ENCODE measurements at regions not wholly inside any gene's neighbourhood (a gene's known extent, or its start where the extent isn't known, plus 50 kb on each side); places are given as distances from the start of the nearest gene placed in this dataset.

- ATAC-seq (peak; percentile 63), DNase-seq (no peak)
- intact Hi-C loops (cut with micrococcal nuclease), result no loop called here
These were observed 894.4 kb downstream of the FAT4 start for GRCh38 chr4:126209147-126209546.

- intact Hi-C loops (cut with micrococcal nuclease), result loop anchor here (10.0 kb wide), 1 partner anchor 1031 kb away; no protein-coding TSS in a partner anchor
- ATAC-seq, result no peak
These were observed 899.2 kb downstream of the FAT4 start for GRCh38 chr4:126213996-126214395.

GRCh38 chr4:126215759-126216158 is 901.0 kb downstream of the FAT4 start:
- intact Hi-C loops (cut with micrococcal nuclease), result loop anchor here (10.0 kb wide), 1 partner anchor 1029 kb away; no protein-coding TSS in a partner anchor
- no peak for ATAC-seq
- no peak for DNase-seq

More at GRCh38 chr4:126213996-126214395, 899.2 kb downstream of the FAT4 start:
- DNase-seq, result no peak

GRCh38 chr4:126216611-126217010 is 901.9 kb downstream of the FAT4 start:
- DNase-seq (no peak), ATAC-seq (no peak)
- intact Hi-C loops (cut with micrococcal nuclease), result loop anchor here (10.0 kb wide), 1 partner anchor 1028 kb away; no protein-coding TSS in a partner anchor

- DNase-seq (no peak), ATAC-seq (peak; percentile 59)
- intact Hi-C loops (cut with micrococcal nuclease), result loop anchor here (10.0 kb wide), 1 partner anchor 184 kb away; no protein-coding TSS in a partner anchor
These were observed 906.5 kb downstream of the FAT4 start for GRCh38 chr4:126221282-126221681.

- intact Hi-C loops (cut with micrococcal nuclease), result loop anchor here (10.0 kb wide), 1 partner anchor 183 kb away; no protein-coding TSS in a partner anchor
- ATAC-seq, result peak; percentile 19
- no peak for DNase-seq
These were observed 907.1 kb downstream of the FAT4 start for GRCh38 chr4:126221717-126222340.

GRCh38 chr4:126223784-126224407 is 909.1 kb downstream of the FAT4 start:
- ATAC-seq (no peak), DNase-seq (no peak)
- intact Hi-C loops (cut with micrococcal nuclease), result loop anchor here (10.0 kb wide), 1 partner anchor 181 kb away; no protein-coding TSS in a partner anchor

- DNase-seq, result no peak
- intact Hi-C loops (cut with micrococcal nuclease), result loop anchor here (10.0 kb wide), 1 partner anchor 177 kb away; no protein-coding TSS in a partner anchor
- no peak for ATAC-seq
These were observed 912.7 kb downstream of the FAT4 start for GRCh38 chr4:126227428-126227827.

GRCh38 chr4:126230269-126230668 is 915.5 kb downstream of the FAT4 start:
- ATAC-seq (no peak), DNase-seq (no peak)
- intact Hi-C loops (cut with micrococcal nuclease), result no loop called here

GRCh38 chr4:126233483-126233882 is 918.7 kb downstream of the FAT4 start:
- DNase-seq, result no peak
- ATAC-seq, result no peak
- intact Hi-C loops (cut with micrococcal nuclease), result no loop called here

GRCh38 chr4:126238013-126238412 is 923.3 kb downstream of the FAT4 start:
- no peak for ATAC-seq
- intact Hi-C loops (cut with micrococcal nuclease), result no loop called here
- no peak for DNase-seq

GRCh38 chr4:126241634-126242033 is 926.9 kb downstream of the FAT4 start:
- ATAC-seq (no peak), DNase-seq (no peak)
- intact Hi-C loops (cut with micrococcal nuclease), result no loop called here

- intact Hi-C loops (cut with micrococcal nuclease), result no loop called here
- DNase-seq, result peak; percentile 56
- peak; percentile 97 for ATAC-seq
These were observed 928.1 kb downstream of the FAT4 start for GRCh38 chr4:126242679-126243390.

GRCh38 chr4:126247409-126247808 is 932.7 kb downstream of the FAT4 start:
- no peak for ATAC-seq
- intact Hi-C loops (cut with micrococcal nuclease), result no loop called here
- DNase-seq, result no peak

- DNase-seq (no peak), ATAC-seq (no peak)
- intact Hi-C loops (cut with micrococcal nuclease), result no loop called here
These were observed 935.3 kb downstream of the FAT4 start for GRCh38 chr4:126250006-126250405.

- intact Hi-C loops (cut with micrococcal nuclease), result no loop called here
- ATAC-seq, result no peak
- DNase-seq, result no peak
These were observed 936.4 kb downstream of the FAT4 start for GRCh38 chr4:126251169-126251568.

- DNase-seq (no peak), ATAC-seq (no peak)
- intact Hi-C loops (cut with micrococcal nuclease), result no loop called here
These were observed 947.9 kb downstream of the FAT4 start for GRCh38 chr4:126262665-126263064.

GRCh38 chr4:126264839-126265238 is 950.1 kb downstream of the FAT4 start:
- intact Hi-C loops (cut with micrococcal nuclease), result no loop called here
- ATAC-seq, result no peak

GRCh38 chr4:126265888-126266287 is 951.1 kb downstream of the FAT4 start:
- DNase-seq (no peak), ATAC-seq (no peak)
- intact Hi-C loops (cut with micrococcal nuclease), result no loop called here

More at GRCh38 chr4:126264839-126265238, 950.1 kb downstream of the FAT4 start:
- DNase-seq, result no peak

- intact Hi-C loops (cut with micrococcal nuclease), result no loop called here
- DNase-seq (no peak), ATAC-seq (no peak)
These were observed 952.9 kb downstream of the FAT4 start for GRCh38 chr4:126267689-126268088.
